ENCODE measurements at regions not wholly inside any gene's neighbourhood (a gene's known extent, or its start where the extent isn't known, plus 50 kb on each side); places are given as distances from the start of the nearest gene placed in this dataset.

- no peak for TF ChIP-seq CTCF (IDR thresholded peaks at IDR 0.05; ENCODE audit: borderline replicate concordance, control extremely low read depth, extremely low read depth, insufficient read depth, missing control alignments)
- in situ Hi-C loops (cut with MboI; ENCODE audit: low sequenced_read_pairs, unreplicated experiment), result no loop called here
- no peak for DNase-seq (ENCODE audit: low spot score)
These were observed 841.0 kb downstream of the OTOL1 start for GRCh38 chr3:162337630-162338029.

- DNase-seq (ENCODE audit: low spot score), result no peak
- no peak for TF ChIP-seq CTCF (IDR thresholded peaks at IDR 0.05; ENCODE audit: borderline replicate concordance, control extremely low read depth, extremely low read depth, insufficient read depth, missing control alignments)
- in situ Hi-C loops (cut with MboI; ENCODE audit: low sequenced_read_pairs, unreplicated experiment), result no loop called here
These were observed 841.9 kb downstream of the OTOL1 start for GRCh38 chr3:162338514-162338913.

DNA sequence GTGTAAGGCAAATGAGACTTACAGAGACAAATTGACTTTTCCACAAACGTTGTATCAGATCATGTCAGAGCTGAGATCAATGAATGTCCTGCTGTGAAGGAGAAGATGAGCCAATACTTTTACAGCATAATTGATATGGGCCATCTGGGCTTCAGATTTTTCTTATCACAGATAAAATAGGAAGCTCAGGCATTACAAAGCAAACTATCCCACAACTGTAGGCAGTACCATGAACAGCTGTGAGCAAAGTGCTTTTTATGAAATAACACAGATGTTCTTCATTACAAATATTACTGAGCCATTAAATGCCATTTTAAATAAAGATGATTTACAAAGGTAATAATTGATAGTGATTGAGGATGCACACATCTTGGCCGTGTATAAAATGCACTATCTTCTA, 852.3 kb downstream of the OTOL1 start:
- no peak for TF ChIP-seq CTCF (IDR thresholded peaks at IDR 0.05; ENCODE audit: borderline replicate concordance, control extremely low read depth, extremely low read depth, insufficient read depth, missing control alignments)
- in situ Hi-C loops (cut with MboI; ENCODE audit: low sequenced_read_pairs, unreplicated experiment), result no loop called here
- DNase-seq (ENCODE audit: low spot score), result no peak

DNA sequence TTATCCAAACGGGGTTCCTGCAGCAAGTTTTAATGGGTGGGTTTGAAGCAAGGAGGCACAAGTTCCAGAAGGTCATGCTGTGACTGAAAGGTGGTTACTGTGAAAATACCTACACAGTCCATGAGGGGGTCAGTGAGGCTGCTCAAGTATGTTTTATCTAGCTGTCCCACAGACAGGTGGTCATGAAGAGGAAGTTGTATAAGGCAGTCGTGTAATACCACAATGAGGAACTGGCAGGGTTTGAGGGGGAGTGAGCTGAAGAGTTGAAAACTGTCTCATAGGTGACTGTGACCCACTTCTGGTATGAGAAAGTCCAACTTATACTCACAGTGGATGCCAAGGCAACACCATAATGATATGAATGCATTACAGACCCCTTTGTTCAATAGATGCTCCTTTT, 856.8 kb downstream of the OTOL1 start:
- no peak for DNase-seq (ENCODE audit: low spot score)
- in situ Hi-C loops (cut with MboI; ENCODE audit: low sequenced_read_pairs, unreplicated experiment), result no loop called here
- TF ChIP-seq CTCF (IDR thresholded peaks at IDR 0.05; ENCODE audit: borderline replicate concordance, control extremely low read depth, extremely low read depth, insufficient read depth, missing control alignments), result no peak

DNA sequence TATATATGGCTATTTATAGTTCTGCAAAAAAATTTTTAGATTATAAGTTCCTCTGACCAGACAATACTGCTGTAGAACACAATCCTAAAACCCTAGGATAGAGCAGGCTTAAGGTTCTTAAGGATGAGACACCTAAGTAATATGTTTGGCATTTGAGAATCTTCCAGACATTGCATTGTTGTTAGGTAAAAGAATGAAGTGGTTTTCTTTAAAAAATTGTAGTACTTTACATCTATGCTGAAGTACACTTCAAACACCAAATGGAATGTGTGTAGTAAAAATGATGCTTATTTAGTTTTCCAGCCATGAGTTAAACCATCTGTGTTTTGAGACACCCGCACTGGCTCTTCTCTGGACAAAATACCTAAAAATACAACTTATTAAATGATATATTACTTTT, 857.7 kb downstream of the OTOL1 start:
- in situ Hi-C loops (cut with MboI; ENCODE audit: low sequenced_read_pairs, unreplicated experiment), result no loop called here
- TF ChIP-seq CTCF (IDR thresholded peaks at IDR 0.05; ENCODE audit: borderline replicate concordance, control extremely low read depth, extremely low read depth, insufficient read depth, missing control alignments), result no peak
- no peak for DNase-seq (ENCODE audit: low spot score)

GRCh38 chr3:162365066-162365719, 868.6 kb downstream of the OTOL1 start:
- no peak for TF ChIP-seq CTCF (IDR thresholded peaks at IDR 0.05; ENCODE audit: borderline replicate concordance, control extremely low read depth, extremely low read depth, insufficient read depth, missing control alignments)
- DNase-seq (ENCODE audit: low spot score), result no peak
- in situ Hi-C loops (cut with MboI; ENCODE audit: low sequenced_read_pairs, unreplicated experiment), result no loop called here

Data from GM13976 (cell line).